ENCODE measurements at regions not wholly inside any gene's neighbourhood (a gene's known extent, or its start where the extent isn't known, plus 50 kb on each side); places are given as distances from the start of the nearest gene placed in this dataset.

- no peak for TF ChIP-seq POLR2AphosphoS5 (IDR thresholded peaks at IDR 0.05; ENCODE audit: borderline replicate concordance, low read depth, low read length)
- TF ChIP-seq EZH2 (IDR thresholded peaks at IDR 0.05) = no peak
- no peak for TF ChIP-seq FOXP2 (optimal IDR thresholded peaks at IDR 0.05; ENCODE audit: control extremely low read depth, extremely low read length, insufficient read depth)
Observed at GRCh38 chr3:137542049-137542448, 222.1 kb upstream of the SOX14 start.
